ENCODE measurements at regions not wholly inside any gene's neighbourhood (a gene's known extent, or its start where the extent isn't known, plus 50 kb on each side); places are given as distances from the start of the nearest gene placed in this dataset.
"Not testable (repeated sequence)": the region's sequence is repeated elsewhere in the genome, so short reads cannot be mapped to it uniquely, and the experiment has no call there.

DNA sequence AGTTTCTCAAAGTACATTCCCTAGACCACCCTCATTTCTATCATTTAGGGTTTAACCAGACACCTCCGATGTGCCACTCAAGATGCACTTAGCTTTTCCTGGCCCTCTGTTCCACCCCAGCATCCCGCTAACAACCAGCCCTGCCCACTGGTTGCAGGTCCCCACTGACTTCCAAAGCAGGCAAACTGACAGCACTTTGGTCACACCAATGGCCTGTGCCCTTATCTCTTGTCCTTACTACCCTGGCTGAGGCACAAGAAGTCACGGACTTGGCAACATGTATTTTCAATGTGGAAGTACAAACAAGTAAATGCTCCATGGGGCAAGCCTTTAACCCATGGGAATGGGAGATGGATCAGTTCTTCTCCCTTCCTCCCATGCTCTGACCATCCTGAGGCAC is 357.1 kb downstream of the OMA1 start:
- no peaks in the 10 kb centered on the region for H3K79me2 ChIP-seq (ENCODE audit: insufficient read depth, low read length)

DNA sequence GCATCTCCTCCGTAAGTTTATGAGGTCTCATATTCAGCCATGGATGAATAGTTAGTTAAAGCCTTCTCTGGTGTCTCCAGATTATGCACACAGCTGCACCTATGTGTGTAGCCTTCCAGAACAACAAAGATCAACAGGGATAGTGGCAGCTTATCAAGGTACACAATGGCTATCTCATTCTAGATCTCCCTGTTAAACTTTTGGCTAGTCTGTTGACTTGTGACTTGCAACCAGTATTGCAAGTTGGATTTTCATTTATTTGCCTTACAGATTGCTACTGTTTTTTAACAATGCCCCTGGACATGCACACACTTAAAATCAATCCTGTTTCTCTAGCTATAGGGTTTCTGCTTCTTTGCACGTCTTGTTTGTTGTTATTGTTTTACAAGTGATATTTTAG is 363.2 kb downstream of the OMA1 start:
- Histone ChIP-seq H3K36me3 (ENCODE audit: low read length) (no peaks in the 10 kb centered on the region), H3K79me2 (ENCODE audit: insufficient read depth, low read length) (no peaks in the 10 kb centered on the region), H3F3A (ENCODE audit: insufficient read depth) (no peaks in the 10 kb centered on the region), H3K4me2 (ENCODE audit: low read depth, low read length, poor library complexity, severe bottlenecking) (no peak overlapping the region), H3K27me3 (ENCODE audit: low read length) (no peaks in the 10 kb centered on the region), H3K27ac (ENCODE audit: low read depth, low read length) (no peak overlapping the region), H4K20me1 (ENCODE audit: low read depth, low read length) (no peaks in the 10 kb centered on the region), H3K4me3 (ENCODE audit: insufficient read depth, low read length, poor library complexity, severe bottlenecking) (no peak overlapping the region), H3K9ac (ENCODE audit: low read length) (no peak overlapping the region), H3K9me2 (replicated peaks; ENCODE audit: insufficient read depth, low read length) (no peaks in the 10 kb centered on the region), H2AFZ (ENCODE audit: low read depth, low read length, severe bottlenecking) (no peak overlapping the region), H3K9me3 (ENCODE audit: insufficient read depth, low read length) (no peaks in the 10 kb centered on the region)
- no peak for TF ChIP-seq EZH2phosphoT487 (conservative IDR thresholded peaks at IDR 0.05; ENCODE audit: low read length)
- TF ChIP-seq, protein P1, sequence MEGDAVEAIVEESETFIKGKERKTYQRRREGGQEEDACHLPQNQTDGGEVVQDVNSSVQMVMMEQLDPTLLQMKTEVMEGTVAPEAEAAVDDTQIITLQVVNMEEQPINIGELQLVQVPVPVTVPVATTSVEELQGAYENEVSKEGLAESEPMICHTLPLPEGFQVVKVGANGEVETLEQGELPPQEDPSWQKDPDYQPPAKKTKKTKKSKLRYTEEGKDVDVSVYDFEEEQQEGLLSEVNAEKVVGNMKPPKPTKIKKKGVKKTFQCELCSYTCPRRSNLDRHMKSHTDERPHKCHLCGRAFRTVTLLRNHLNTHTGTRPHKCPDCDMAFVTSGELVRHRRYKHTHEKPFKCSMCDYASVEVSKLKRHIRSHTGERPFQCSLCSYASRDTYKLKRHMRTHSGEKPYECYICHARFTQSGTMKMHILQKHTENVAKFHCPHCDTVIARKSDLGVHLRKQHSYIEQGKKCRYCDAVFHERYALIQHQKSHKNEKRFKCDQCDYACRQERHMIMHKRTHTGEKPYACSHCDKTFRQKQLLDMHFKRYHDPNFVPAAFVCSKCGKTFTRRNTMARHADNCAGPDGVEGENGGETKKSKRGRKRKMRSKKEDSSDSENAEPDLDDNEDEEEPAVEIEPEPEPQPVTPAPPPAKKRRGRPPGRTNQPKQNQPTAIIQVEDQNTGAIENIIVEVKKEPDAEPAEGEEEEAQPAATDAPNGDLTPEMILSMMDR (IDR thresholded peaks at IDR 0.05; ENCODE audit: insufficient read depth, low read length, poor library complexity, severe bottlenecking) = no peak

More for the DNA sequence above, 357.1 kb downstream of the OMA1 start:
- H3K36me3 ChIP-seq (ENCODE audit: low read length) = no peaks in the 10 kb centered on the region
- TF ChIP-seq, protein P1 (IDR thresholded peaks at IDR 0.05; ENCODE audit: insufficient read depth, low read length, poor library complexity, severe bottlenecking) = no peak
- TF ChIP-seq EZH2phosphoT487 (conservative IDR thresholded peaks at IDR 0.05; ENCODE audit: low read length) = no peak
- H4K20me1 ChIP-seq (ENCODE audit: low read depth, low read length) = no peaks in the 10 kb centered on the region
- H3K4me3 ChIP-seq (ENCODE audit: insufficient read depth, low read length, poor library complexity, severe bottlenecking) = no peak overlapping the region
- no peaks in the 10 kb centered on the region for H3K9me2 ChIP-seq (replicated peaks; ENCODE audit: insufficient read depth, low read length)
- no peak overlapping the region for H3K4me2 ChIP-seq (ENCODE audit: low read depth, low read length, poor library complexity, severe bottlenecking)
- no peaks in the 10 kb centered on the region for H3F3A ChIP-seq (ENCODE audit: insufficient read depth)
- H3K27me3 ChIP-seq (ENCODE audit: low read length) = no peaks in the 10 kb centered on the region
- no peaks in the 10 kb centered on the region for H3K9me3 ChIP-seq (ENCODE audit: insufficient read depth, low read length)
- H3K9ac ChIP-seq (ENCODE audit: low read length) = no peak overlapping the region
- H2AFZ ChIP-seq (ENCODE audit: low read depth, low read length, severe bottlenecking) = no peak overlapping the region
- no peak overlapping the region for H3K27ac ChIP-seq (ENCODE audit: low read depth, low read length)

DNA sequence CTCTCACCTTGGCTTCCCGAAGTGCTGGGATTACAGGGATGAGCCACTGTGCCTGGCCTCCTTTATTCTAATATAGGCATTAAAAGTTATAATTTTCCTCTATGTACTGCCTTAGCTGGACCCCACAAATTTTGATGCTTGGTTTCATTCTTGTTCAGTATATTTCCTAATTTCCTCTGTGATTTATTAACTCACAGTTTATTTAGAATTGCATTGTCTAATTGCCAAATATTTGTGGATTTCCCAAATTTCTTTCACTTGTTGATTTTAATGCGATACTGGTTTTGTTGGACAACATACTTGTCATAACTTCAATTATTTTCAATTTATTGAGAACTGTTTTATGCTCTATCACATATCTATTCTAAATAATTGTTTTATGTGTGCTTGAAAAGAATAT is 366.0 kb downstream of the OMA1 start:
- H3K9ac ChIP-seq (ENCODE audit: low read length) = no peak overlapping the region
- H3K27ac ChIP-seq (ENCODE audit: low read depth, low read length) = no peak overlapping the region
- H3K9me2 ChIP-seq (replicated peaks; ENCODE audit: insufficient read depth, low read length) = no peaks in the 10 kb centered on the region
- H3K4me2 ChIP-seq (ENCODE audit: low read depth, low read length, poor library complexity, severe bottlenecking) = no peak overlapping the region
- no peaks in the 10 kb centered on the region for H3K27me3 ChIP-seq (ENCODE audit: low read length)
- H4K20me1 ChIP-seq (ENCODE audit: low read depth, low read length) = no peaks in the 10 kb centered on the region
- H3K36me3 ChIP-seq (ENCODE audit: low read length) = no peaks in the 10 kb centered on the region
- H3F3A ChIP-seq (ENCODE audit: insufficient read depth) = no peaks in the 10 kb centered on the region
- H3K9me3 ChIP-seq (ENCODE audit: insufficient read depth, low read length) = no peaks in the 10 kb centered on the region
- no peak overlapping the region for H2AFZ ChIP-seq (ENCODE audit: low read depth, low read length, severe bottlenecking)
- H3K79me2 ChIP-seq (ENCODE audit: insufficient read depth, low read length) = no peaks in the 10 kb centered on the region
- no peak overlapping the region for H3K4me3 ChIP-seq (ENCODE audit: insufficient read depth, low read length, poor library complexity, severe bottlenecking)
- TF ChIP-seq, protein P1 (IDR thresholded peaks at IDR 0.05; ENCODE audit: insufficient read depth, low read length, poor library complexity, severe bottlenecking) = no peak
- no peak for TF ChIP-seq EZH2phosphoT487 (conservative IDR thresholded peaks at IDR 0.05; ENCODE audit: low read length)

DNA sequence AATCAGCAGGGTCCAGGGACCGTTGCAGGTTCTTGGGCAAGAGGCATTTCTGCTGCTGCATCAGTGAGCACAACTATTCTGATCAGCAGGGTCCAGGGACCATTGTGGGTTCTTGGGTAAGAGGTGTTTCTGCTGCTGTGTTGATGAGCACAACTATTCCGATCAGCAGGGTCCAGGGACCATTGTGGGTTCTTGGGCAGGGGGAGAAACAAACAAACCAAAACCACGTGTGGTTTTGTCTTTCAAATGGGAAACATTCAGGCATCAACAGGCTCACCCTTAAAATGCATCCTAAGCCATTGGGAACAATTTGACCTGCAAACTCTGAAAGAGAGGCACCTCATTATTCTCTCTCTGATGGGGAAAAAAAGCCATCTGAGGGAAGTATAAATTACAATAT is 377.4 kb downstream of the OMA1 start:
- not testable (repeated sequence) for H2AFZ ChIP-seq (ENCODE audit: low read depth, low read length, severe bottlenecking); H3K36me3 ChIP-seq (ENCODE audit: low read length); H3K4me2 ChIP-seq (ENCODE audit: low read depth, low read length, poor library complexity, severe bottlenecking); H3K9ac ChIP-seq (ENCODE audit: low read length); H3K9me2 ChIP-seq (replicated peaks; ENCODE audit: insufficient read depth, low read length); H3K9me3 ChIP-seq (ENCODE audit: insufficient read depth, low read length); H3F3A ChIP-seq (ENCODE audit: insufficient read depth); H4K20me1 ChIP-seq (ENCODE audit: low read depth, low read length); H3K79me2 ChIP-seq (ENCODE audit: insufficient read depth, low read length); H3K27ac ChIP-seq (ENCODE audit: low read depth, low read length); H3K27me3 ChIP-seq (ENCODE audit: low read length); H3K4me3 ChIP-seq (ENCODE audit: insufficient read depth, low read length, poor library complexity, severe bottlenecking)

DNA sequence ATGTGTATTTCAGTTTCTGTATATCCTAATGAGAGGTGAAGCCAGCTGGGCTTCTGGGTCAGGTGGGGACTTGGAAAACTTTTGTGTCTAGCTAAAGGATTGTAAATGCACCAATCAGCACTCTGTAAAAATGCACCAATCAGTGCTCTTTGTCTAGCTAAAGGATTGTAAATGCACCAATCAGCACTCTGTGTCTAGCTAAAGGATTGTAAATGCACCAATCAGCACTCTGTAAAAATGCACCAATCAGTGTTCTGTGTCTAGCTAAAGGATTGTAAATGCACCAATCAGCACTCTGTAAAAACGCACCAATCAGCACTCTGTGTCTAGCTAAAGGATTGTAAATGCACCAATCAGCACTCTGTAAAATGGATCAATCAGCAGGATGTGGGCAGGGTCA is 379.4 kb downstream of the OMA1 start:
- H3K27ac ChIP-seq (ENCODE audit: low read depth, low read length); H3K27me3 ChIP-seq (ENCODE audit: low read length); H3K9ac ChIP-seq (ENCODE audit: low read length); H3K9me3 ChIP-seq (ENCODE audit: insufficient read depth, low read length); H3F3A ChIP-seq (ENCODE audit: insufficient read depth); H3K9me2 ChIP-seq (replicated peaks; ENCODE audit: insufficient read depth, low read length); H3K4me2 ChIP-seq (ENCODE audit: low read depth, low read length, poor library complexity, severe bottlenecking); H3K36me3 ChIP-seq (ENCODE audit: low read length); H3K79me2 ChIP-seq (ENCODE audit: insufficient read depth, low read length); H3K4me3 ChIP-seq (ENCODE audit: insufficient read depth, low read length, poor library complexity, severe bottlenecking); H2AFZ ChIP-seq (ENCODE audit: low read depth, low read length, severe bottlenecking); H4K20me1 ChIP-seq (ENCODE audit: low read depth, low read length): not testable (repeated sequence)
